Stimulated activated CD8-positive, alpha-beta memory T cell treated with anti-CD3 and anti-CD28 coated beads, Interleukin-7, amount 100 ng/mL, for 1 hour (primary cell): ENCODE measurements at regions not wholly inside any gene's neighbourhood (a gene's known extent, or its start where the extent isn't known, plus 50 kb on each side); places are given as distances from the start of the nearest gene placed in this dataset.
A peak's percentile ranks its signal among the peaks of the same experiment; 100 is the strongest.
"Not testable (repeated sequence)": the region's sequence is repeated elsewhere in the genome, so short reads cannot be mapped to it uniquely, and the experiment has no call there.

Experiments used
- DNase-seq, 2 donors: peaks; one replicate each; pipeline ENCODE4 v3.0.0-alpha.2; 2020; ENCODE audit warnings: low read depth in 2 of 2

DNA sequence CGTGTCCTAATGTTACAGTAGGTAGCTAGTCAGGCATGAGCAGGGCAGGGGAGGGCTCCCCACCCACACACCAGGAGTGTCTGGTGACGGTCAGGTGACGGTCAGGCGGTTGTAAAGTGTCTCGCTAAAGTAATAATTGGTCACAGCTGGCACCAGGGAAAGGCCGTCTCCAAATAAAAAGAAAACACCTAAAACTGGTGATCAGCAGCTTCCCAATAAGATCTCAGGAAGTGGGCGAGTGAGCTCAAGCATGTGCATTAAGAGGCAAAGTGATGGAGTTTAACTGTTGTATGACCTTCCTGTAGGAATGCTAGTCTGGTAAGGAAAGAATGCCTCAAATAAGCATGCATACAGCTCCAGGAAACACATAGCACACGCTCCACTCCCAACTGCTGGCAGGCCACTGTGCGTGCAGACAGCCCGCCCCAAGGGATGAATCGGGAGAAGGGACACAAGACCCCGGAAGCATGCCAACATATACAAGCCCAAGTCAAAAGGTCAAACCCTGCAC, 177.1 kb downstream of the RNF144A start:
- no peak for DNase-seq

DNA sequence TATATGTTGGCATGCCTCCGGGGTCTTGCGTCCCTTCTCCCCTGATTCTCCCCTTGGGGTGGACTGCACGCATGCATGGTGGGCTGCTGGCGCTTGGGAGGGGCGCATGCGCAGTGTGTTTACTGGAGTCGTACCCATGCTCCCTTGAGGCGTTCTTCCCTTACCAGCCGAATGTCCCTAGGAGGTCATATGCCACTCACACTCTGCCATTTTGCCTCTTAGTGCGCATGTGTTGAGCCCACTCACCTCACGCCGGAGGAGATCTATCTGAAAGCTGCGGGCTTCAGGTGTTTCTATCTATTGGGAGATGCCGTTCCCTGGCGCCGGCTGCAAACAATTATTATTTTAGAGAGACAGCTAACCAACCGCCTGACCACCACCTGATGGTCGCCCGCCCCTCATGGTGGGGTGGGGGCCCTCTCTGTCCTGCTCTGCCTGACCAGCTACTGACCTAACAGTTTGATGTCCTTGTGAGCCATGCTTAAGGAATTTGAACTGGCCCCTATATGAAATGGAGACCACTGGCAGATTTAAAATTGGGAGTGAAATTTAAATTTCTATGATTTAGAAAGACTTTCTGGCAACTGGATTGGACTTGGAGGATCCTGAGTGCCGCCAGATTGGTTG, 179.6 kb downstream of the RNF144A start:
- DNase-seq = no peak

DNA sequence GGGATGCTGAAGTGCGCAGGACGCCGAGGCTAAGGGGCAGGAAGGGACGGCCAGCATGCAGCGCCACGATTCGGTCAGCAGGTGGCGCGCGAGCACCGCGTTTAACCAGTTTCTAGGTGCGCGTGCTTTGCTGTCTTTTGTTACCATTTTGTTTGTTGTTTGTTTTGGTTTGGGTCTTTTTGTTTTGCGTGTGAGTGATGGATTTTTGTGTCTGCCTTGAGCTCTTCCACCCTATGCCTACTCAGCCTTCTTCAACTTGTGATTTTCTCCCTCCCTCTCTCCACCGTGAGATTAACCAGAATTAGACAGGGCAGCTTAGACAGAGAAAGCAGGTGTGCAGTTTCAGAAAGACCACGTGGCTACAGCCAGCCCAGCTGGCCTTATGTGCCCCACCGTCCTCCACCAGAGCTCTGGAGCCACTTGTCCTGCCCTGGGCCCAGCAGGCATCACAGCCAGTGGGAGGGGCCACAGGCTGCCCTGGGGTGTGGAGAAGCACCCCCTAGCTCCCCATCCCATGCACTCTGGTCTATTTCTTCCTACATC, 180.2 kb downstream of the RNF144A start:
- peak; percentile 63 to 64 for DNase-seq

DNA sequence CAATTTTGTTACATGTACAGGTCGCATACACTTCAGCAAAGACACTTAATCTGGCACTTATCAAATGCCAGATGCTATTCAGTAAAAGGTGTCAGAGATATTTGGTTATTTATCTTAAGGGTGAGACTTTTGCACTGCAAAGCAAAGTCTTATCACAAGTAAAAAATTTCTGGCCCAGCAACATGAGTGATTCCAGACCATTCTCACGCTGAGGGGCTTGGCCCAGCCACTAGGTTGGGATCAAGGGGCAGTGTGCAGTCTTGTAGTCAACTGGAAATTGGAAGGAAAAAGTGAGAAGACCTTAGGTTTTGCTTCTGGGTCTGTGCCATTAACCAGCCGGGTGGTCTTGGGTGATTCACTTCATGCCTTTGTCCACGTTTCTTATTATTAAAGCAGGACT, 181.6 kb downstream of the RNF144A start:
- no peak for DNase-seq

DNA sequence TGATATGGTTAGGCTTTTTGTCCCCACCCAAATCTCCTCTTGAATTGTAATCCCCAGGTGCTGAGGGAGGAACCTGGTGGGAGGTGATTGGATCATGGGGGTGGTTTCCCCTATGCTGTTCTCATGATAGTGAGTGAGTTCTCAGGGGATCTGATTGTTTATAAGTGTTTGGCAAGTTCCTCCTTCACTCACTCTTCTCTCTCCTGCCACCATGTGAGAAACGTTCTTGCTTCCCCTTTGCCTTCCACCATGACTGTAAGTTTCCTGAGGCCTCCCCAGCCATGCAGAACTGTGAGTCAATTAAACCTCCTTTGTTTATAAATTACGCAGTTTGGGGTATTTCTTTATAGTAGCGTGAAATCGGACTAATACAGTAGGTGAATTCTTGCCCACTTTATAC, 182.5 kb downstream of the RNF144A start:
- DNase-seq = not testable (repeated sequence)

DNA sequence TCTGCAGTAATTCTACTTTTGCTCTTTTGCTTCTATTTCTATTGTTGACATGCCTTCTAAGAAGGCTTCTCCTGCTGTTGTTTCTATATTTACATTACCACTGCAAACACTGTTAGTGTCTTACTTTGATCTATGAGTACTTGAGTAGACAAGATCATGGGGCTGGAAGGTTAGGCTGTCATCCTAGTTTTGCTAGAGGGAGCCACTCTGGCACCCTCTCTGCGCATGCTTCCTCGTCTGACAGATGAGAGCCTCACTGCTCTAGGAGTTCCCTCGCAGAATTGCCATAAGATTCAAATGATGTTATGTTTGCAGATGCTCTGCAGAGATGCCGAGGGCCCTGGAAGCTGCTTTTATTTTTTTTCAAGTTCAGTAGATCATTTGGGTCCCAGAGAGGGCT, 185.6 kb downstream of the RNF144A start:
- DNase-seq = no peak

DNA sequence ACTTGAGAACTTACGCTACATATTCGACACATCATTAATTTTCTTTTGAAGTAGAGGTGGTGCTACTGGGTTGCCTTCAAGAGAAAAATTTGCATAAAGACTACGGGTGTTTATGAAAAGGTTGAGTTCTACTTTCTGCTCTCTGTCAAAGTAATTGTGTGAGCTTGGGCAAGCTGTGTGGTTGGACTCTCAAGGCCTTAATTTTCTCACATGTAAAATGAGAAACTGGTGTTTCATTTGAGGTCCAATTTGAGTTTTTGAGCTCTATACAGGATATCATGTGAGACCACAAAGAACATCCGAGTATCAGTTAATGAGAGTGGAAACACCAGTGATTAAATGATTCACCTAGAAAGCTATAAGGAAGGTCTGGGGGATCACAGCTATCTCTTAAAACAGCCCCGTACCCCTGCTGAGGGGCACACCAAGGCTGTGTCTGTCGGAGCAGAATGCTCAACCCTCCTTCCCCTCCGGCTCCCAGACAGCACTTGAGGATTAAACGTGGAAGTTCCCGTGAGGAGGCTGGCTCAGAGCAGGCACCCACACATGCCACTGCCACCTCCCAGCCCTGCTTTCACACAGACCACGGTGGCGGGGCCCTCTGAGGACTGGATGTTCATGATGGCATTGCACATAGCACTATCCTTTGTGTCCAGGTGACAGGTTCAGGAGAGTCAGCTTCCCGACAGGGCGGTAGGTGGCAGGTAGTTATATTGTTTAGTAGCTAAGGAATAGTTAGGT, 191.8 kb downstream of the RNF144A start:
- DNase-seq = no peak

DNA sequence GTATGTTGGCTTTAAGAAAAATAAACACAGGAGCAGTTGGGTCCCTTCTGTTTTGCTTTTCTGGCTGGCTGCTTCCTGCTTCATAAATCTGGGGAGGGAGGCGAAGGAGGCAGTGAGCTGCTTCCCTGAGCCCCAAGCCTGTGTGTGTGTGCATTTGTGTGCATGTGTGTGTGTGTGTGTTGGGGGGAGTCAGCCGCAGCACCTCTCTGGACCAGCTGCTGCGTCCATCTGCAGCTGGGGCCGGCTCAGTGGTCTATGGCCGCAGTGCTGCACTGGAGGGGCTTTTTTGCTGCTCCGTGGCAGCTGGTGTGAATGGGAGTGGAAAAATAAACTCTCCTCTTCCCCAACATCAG, 192.3 kb downstream of the RNF144A start:
- no peak for DNase-seq

DNA sequence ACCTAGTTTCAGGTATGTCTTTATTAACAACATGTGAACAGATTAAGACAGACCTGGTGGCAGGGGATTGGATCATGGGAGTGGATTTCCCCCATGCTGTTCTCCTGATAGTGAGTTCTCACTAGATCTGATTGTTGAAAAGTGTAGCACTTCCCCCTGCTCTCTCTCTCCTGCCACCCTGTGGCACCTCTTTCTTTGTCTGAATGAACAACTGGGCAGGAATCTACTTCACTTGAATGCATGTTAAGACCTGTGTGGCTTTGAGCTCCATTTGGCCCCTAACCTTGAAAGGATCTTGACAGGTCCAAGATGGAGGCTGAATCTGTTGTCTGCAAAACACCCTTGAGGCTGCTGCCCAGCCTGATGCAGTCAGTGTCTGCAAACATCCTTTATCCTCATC, 194.4 kb downstream of the RNF144A start:
- no peak for DNase-seq

DNA sequence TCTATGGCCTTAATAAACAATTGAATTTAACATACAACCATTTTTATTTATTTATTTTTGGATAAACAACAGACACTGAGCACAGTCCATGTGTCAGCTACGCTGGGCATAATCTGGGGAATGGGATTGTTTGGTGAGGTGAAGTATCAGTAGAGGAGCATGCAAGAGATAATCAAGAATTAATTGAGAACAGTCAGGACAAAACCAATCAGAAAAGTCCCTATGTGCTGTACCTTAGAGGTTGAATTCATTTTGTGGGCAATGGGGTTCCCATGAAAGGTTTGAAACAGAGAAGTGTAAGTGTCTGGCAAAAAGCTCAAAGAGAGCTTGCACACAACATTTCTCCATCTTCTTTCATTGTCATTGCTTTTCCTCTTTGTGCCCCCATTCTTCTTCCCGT, 198.2 kb downstream of the RNF144A start:
- no peak for DNase-seq

DNA sequence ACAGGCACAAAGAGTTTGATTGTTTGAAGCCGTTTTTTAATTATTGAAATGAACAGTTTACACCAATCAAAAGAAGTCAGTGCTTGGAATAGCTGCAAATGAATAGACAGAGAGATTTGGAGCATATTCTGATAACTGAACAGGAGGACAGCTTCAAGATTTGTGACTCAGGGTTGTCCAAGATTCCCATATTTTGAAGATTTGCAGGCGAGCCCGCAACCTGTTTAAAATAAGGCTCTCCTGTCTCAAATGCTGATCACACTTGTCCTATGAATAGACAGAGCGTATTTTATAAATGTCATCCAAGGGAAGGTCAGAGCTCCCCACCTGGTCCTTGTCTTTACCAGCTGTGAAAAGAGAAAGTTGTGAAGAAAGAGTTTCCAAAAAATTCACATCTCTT, 198.7 kb downstream of the RNF144A start:
- no peak for DNase-seq

DNA sequence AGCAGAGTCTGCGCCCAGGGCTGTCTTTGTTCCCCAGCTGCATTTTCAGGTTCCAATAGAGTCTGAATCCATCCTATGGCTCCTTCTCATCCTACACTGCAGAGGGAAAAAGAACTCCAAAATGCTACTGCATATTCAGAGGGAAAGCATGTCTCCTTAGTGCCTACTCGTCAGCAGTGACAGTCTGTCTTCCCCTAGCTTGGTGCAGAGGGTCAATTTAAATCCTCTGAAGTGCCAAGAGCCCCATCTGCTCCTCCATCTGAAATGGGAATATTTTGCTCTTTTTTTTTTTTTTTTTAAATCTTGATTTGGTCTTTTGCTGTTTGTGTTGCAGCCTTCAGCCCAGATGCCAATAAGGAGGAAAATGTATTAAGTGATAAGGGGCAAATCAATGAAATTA, 199.3 kb downstream of the RNF144A start:
- DNase-seq = no peak

DNA sequence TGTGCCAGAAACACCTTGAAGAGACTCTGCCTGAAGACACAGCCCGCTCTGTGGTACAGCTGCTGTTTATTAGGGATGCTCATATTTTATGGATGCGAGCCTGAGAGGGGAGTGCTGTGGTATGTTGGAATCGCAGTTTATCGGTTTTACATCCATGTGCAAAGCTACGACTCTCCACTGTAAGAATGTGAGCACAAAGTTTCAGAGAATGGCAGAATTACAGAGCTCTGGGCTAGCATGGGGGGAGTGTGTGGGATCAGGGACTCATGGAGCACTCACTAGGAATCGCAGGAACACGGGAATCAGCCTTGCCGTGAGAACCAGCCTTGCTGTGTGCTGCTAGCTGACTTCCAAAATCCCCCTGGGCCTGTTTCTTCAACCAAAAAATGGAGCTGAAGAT, 199.9 kb downstream of the RNF144A start:
- DNase-seq = no peak

DNA sequence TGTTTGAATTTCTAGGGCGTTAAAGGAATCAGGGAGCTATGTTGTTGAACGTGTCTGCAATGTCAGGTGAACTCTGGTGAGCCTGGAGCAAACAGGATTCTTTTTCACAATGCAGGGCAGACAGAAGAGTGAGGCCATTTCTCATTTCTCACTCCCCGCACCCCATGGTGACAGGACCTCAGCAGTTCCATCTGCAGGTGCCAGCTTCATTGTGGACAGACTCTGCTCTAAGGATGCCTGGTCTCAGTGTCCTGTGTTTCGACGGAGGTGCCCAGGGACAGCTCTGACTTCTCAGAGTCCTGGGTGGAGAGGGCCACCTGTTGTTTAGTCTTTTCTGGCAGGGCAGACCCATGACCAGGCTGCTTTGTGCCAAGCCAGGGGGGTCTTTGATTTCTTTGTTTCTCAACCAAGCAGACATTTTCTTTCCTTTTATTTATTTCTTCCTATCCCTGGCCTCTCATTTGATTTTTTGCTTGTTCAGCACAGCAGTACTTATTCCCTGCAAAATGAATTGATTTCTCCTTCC, 201.5 kb downstream of the RNF144A start:
- no peak for DNase-seq

DNA sequence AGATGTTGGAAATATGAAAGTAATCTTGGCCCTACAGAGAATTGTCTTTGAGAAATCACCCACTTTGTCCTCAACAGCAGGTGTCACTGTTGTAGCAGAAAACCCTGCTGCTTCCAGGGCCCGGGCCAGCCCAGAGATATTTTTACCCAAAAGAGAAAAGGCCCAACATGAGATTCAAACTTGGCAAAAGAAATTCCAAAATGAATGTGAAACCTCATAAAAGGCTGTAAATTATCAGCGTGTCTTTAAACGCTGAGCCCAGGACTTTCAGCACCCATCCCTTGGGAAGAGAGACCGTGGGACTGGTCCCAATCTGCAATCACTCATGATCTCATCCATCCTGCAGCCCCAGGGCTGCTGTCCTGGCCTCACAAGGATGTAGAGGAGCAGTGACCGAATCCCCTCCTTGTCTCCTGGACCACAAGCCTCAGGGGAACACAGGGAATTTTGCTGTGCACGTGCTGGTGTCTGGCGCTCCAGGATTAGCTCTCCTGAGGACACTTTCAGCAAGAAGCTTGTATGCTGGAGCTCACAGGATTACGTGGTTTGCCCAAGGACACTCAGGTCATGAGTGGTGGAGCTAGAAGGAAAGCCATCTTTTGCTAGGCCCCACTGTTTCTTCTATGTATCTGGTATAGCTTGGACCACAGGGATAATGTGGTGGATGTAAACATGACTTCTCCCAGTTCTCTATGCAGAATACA, 202.1 kb downstream of the RNF144A start:
- no peak for DNase-seq

DNA sequence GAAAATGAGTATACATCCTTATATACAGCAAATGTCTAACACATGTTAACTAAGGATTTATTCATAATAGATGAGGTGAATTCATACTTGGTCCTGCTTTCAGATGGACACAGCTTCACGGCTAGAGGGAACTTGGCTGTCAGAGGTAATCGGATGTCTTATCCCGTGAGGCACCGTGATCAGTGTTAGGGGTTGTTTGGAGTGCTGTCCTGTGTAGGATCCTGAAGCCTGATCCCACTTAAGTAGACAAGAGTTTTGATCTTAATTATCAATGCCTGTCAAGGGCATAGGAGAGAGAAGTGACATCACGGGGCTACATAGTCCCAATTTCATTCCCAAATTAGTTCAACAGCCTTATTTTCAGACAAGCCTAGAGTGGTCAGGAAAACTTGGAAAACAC, 204.6 kb downstream of the RNF144A start:
- no peak for DNase-seq

DNA sequence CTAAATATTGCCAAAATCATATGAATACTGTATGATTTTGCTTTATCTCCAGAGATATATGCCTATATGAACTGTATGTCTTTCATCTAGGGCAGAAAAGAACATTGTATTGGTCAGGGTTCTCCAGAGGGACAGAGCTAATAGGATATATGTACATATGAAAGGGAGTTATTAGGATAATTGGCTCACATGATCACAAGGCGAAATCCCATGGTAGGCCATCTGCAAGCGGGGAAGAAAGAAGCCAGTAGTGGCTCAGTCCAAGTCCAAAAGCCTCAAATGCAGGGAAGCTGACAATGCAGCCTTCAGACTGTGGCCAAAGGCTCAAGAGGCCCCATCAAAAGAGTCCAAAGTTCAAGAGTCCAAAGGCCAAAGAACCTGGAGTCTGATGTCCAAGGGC, 209.9 kb downstream of the RNF144A start:
- no peak for DNase-seq

DNA sequence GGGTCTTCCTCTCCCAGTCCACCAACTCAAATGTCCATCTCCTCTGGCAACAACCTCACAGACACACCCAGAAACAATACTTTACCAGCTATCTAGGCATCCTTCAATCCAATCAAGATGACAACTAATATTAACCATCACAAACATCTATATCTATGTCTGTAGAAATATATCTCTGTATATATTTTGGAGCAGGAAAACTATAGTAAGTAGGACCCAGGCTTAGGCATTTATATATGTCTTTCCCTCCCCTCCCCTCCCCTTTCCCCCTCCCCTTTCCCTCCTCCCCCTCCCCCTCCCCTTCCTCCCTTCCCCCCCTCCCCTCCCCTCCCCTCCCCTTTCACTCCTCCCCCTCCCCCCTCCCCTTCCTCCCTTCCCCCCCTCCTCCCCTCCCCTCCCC, 210.5 kb downstream of the RNF144A start:
- DNase-seq = no peak

DNA sequence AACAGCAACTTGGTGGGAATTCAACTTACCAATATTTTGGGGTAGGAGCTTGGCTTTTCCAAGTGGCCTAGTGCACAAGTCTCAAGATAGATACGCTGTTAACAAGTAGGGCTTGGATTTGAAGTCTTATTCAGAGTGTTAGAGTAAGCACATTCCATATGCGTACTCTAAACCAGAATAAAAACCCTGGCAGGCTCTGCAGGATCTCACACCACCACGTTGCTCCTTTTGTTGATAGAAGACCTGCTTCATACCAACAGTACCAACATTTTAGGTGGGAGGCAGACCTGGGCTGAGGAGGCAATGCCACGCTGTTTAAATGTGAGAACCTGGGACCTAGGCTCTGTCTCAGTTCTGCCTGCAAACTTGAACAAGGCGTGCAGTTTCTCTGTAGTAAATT, 214.0 kb downstream of the RNF144A start:
- no peak for DNase-seq

DNA sequence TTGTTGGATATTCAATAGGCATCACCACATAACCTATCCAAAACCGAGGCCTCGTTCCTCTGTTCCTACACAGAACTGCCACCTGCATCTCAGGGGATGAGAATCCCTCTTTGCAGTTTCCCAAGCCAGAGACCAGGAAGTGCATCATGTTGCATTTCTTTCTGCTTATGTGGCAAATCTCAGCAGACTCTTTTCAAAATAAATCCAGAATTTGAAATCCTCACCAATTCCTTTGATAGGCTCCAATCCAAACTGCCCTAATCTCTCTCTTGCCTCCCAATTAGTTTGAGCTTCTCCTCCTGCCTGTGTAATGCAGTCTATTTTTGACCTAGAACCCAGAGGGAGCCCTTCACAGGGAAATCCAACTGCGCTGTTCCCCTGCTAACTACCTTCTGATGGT, 215.5 kb downstream of the RNF144A start:
- DNase-seq = no peak

DNA sequence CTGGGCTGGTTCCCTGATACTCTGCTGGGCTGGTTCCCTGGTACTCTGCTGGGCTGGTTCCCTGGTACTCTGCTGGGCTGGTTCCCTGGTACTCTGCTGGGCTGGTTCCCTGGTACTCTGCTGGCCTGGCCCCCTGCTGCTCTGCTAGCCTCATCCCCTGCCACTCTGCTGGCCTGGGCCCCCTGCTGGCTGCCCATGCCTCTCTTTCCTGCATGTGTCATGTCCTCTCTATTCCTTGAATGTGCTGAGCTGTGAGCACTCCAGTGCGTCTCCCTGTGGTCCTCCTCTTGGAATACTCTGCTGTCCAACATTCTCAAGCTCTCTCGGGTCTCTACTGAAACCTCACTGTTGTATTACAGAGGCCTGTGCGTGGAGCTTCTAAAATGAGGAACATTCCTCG, 216.3 kb downstream of the RNF144A start:
- no peak for DNase-seq

DNA sequence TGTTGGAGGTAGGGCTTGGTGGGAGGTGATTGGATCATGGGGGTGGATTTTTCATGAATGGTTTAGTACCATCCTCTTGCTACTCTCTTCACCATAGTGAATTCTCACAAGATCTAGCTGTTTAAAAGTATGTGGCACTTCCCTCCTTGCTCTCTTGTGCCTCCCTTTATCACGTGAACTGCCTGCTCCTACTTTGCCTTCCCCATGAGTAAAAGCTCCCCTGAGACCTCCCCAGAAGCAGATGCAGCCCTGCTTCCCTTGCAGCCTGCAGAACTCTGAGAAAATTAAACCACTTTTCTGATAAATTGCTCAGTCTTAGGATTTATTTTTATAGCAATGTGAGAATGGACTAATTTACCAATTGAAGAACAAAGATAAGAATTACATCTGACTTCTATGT, 223.1 kb downstream of the RNF144A start:
- DNase-seq = no peak

DNA sequence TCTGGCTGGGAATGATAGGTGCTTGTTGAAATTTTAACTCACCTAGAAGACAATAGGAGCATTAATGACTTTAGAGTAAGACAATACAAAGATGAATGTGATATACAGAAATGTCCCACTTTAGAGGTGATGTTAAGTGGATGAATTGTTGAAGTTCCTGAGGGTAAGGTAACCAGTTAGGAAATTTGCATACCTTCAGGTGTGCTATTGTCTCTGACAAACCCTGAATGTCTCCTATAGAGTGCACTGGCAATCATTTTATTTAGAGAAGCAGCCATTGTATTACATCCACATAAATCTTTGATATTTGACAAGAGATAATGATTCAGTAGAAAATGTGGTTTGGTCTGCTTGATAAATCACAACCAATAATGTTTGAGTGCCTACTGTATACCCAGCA, 228.5 kb downstream of the RNF144A start:
- DNase-seq = no peak
